GM12892 (cell line): ENCODE measurements at regions not wholly inside any gene's neighbourhood (a gene's known extent, or its start where the extent isn't known, plus 50 kb on each side); places are given as distances from the start of the nearest gene placed in this dataset.

Source experiments
- POLR2A ChIP-seq: IDR thresholded peaks from 2 replicates; pipeline ENCODE4 v1.6.1; 2011; ENCODE audit warnings: low read depth, low read length, control low read depth
- POLR2AphosphoS5 ChIP-seq: IDR thresholded peaks from 2 replicates; pipeline ENCODE4 v1.6.1; 2011; ENCODE audit warnings: low read depth, low read length, control low read depth

DNA sequence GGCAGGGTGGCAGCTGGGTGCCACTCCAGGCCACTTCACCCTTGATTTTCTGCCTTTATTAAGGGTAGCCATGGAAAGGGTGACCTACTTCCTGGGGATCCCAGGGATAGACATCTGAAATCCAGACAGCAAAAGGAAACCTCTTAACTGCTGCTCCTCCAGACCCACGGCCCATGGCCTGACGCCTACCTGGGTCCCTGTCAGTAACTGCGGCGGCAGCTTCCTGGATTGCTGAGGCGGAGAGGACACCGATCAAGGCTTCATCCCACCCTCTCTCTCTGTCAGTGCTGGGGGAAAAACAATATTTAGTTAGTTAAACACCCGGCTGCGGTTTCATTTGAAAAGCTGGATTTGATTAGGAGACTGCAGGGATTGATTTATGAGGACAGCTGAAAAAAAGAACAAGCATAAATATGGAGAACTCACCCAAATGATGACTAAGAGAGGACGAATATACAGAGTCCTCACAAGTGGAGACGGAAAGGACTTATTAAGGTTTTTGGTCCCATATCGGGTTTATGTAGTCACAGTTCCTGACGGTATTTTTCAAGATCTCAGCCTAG lies 158.7 kb upstream of the KLF4 start:
- no peak for TF ChIP-seq POLR2AphosphoS5
- TF ChIP-seq POLR2A = no peak
